GM20431 (cell line): ENCODE measurements at regions not wholly inside any gene's neighbourhood (a gene's known extent, or its start where the extent isn't known, plus 50 kb on each side); places are given as distances from the start of the nearest gene placed in this dataset.

Source experiments
- in situ Hi-C: fragments of 300-500 bp; cut with MseI, MboI; formaldehyde crosslinking; loops from one replicate; pipeline ENCODE4 v1.15.0; 2020; ENCODE audit warnings: low sequenced_read_pairs; ENCODE audit not compliant: unreplicated experiment

GRCh38 chr11:131178020-131178419, 192.4 kb upstream of the NTM start:
- in situ Hi-C loops, result no loop called here

- in situ Hi-C loops, result no loop called here
Observed at GRCh38 chr11:131178596-131178995, 191.8 kb upstream of the NTM start.

GRCh38 chr11:131179836-131180235, 190.6 kb upstream of the NTM start:
- in situ Hi-C loops, result no loop called here

GRCh38 chr11:131185915-131186314, 184.5 kb upstream of the NTM start:
- in situ Hi-C loops, result no loop called here

GRCh38 chr11:131186629-131187101, 183.8 kb upstream of the NTM start:
- in situ Hi-C loops, result no loop called here

GRCh38 chr11:131190446-131190845, 180.0 kb upstream of the NTM start:
- in situ Hi-C loops, result no loop called here

GRCh38 chr11:131191606-131192005, 178.8 kb upstream of the NTM start:
- in situ Hi-C loops, result no loop called here

- in situ Hi-C loops, result no loop called here
Observed at GRCh38 chr11:131192628-131193027, 177.8 kb upstream of the NTM start.

GRCh38 chr11:131193031-131193501, 177.3 kb upstream of the NTM start:
- in situ Hi-C loops, result no loop called here

GRCh38 chr11:131194726-131195125, 175.7 kb upstream of the NTM start:
- in situ Hi-C loops, result no loop called here

- in situ Hi-C loops, result no loop called here
Observed at GRCh38 chr11:131195661-131196517, 174.5 kb upstream of the NTM start.

GRCh38 chr11:131198161-131199014, 172.0 kb upstream of the NTM start:
- in situ Hi-C loops, result no loop called here

GRCh38 chr11:131199015-131199280, 171.5 kb upstream of the NTM start:
- in situ Hi-C loops, result no loop called here

- in situ Hi-C loops, result no loop called here
Observed at GRCh38 chr11:131201674-131202073, 168.7 kb upstream of the NTM start.

- in situ Hi-C loops, result no loop called here
Observed at GRCh38 chr11:131203040-131203439, 167.4 kb upstream of the NTM start.

GRCh38 chr11:131204282-131204681, 166.1 kb upstream of the NTM start:
- in situ Hi-C loops, result no loop called here

- in situ Hi-C loops, result no loop called here
Observed at GRCh38 chr11:131204765-131205380, 165.5 kb upstream of the NTM start.

- in situ Hi-C loops, result no loop called here
Observed at GRCh38 chr11:131206671-131207070, 163.7 kb upstream of the NTM start.

GRCh38 chr11:131207901-131208300, 162.5 kb upstream of the NTM start:
- in situ Hi-C loops, result no loop called here
